SK-N-SH treated with all-trans-retinoic acid at 6 μM for 48 hours (cell line): ENCODE measurements at regions not wholly inside any gene's neighbourhood (a gene's known extent, or its start where the extent isn't known, plus 50 kb on each side); places are given as distances from the start of the nearest gene placed in this dataset.

Experiments used
- ARNTL ChIP-seq: fragments of 450-650 bp; formaldehyde crosslinking; IDR thresholded peaks from 2 replicates; pipeline ENCODE4 v1.5.0; 2020; ENCODE audit warnings: low read depth, mild to moderate bottlenecking, moderate library complexity, borderline replicate concordance
- CREB5 ChIP-seq: fragments of 250-450 bp; sonication (Bioruptor Pico); IDR thresholded peaks from 2 replicates; pipeline ENCODE4 v1.5.1; 2020; ENCODE audit warnings: low read depth, mild to moderate bottlenecking, moderate library complexity
- CSDC2 ChIP-seq: fragments of 250-450 bp; sonication (Bioruptor Pico); IDR thresholded peaks from 2 replicates; pipeline ENCODE4 v1.5.0; 2020; ENCODE audit warnings: mild to moderate bottlenecking, moderate library complexity
- CSRNP3 ChIP-seq: fragments of 250-450 bp; sonication (Bioruptor Pico); IDR thresholded peaks from 2 replicates; pipeline ENCODE4 v1.5.1; 2021; ENCODE audit warnings: mild to moderate bottlenecking, moderate library complexity
- PATZ1 ChIP-seq: fragments of 250-450 bp; sonication (Bioruptor Pico); IDR thresholded peaks from 2 replicates; pipeline ENCODE4 v1.8.0; 2020; ENCODE audit warnings: mild to moderate bottlenecking, moderate library complexity, borderline replicate concordance
- RARB ChIP-seq: fragments of 250-450 bp; sonication (Bioruptor Pico); IDR thresholded peaks from 2 replicates; pipeline ENCODE4 v1.8.0; 2021; ENCODE audit warnings: mild to moderate bottlenecking, moderate library complexity
- TCF4 ChIP-seq: fragments of 250-450 bp; sonication (Bioruptor Pico); IDR thresholded peaks from 2 replicates; pipeline ENCODE4 v1.8.0; 2021; ENCODE audit warnings: mild to moderate bottlenecking, moderate library complexity, borderline replicate concordance
- TSHZ2 ChIP-seq: fragments of 250-450 bp; sonication (Bioruptor Pico); IDR thresholded peaks from 2 replicates; pipeline ENCODE4 v1.5.0; 2020; ENCODE audit warnings: mild to moderate bottlenecking, moderate library complexity
- ZC3H10 ChIP-seq: fragments of 250-450 bp; sonication (Bioruptor Pico); IDR thresholded peaks from 2 replicates; pipeline ENCODE4 v1.5.1; 2021; ENCODE audit warnings: mild to moderate bottlenecking, moderate library complexity
- ZFP3 ChIP-seq: fragments of 250-450 bp; sonication (Bioruptor Pico); IDR thresholded peaks from 2 replicates; pipeline ENCODE4 v1.5.0; 2020; ENCODE audit warnings: mild to moderate bottlenecking, moderate library complexity
- ZNF8 ChIP-seq: fragments of 450-650 bp; formaldehyde crosslinking; IDR thresholded peaks from 2 replicates; pipeline ENCODE4 v1.5.0; 2020; ENCODE audit warnings: mild to moderate bottlenecking, moderate library complexity

- TF ChIP-seq ZNF8 (CRISPR knock-in tag) = no peak
- TF ChIP-seq RARB (CRISPR knock-in tag) = no peak
- TF ChIP-seq ARNTL = no peak
- no peak for TF ChIP-seq PATZ1 (CRISPR knock-in tag)
- no peak for TF ChIP-seq CREB5 (CRISPR knock-in tag)
- TF ChIP-seq CSRNP3 (CRISPR knock-in tag) = no peak
- TF ChIP-seq ZFP3 (CRISPR knock-in tag) = no peak
- TF ChIP-seq CSDC2 (CRISPR knock-in tag) = no peak
- TF ChIP-seq ZC3H10 (CRISPR knock-in tag) = no peak
- no peak for TF ChIP-seq TCF4 (CRISPR knock-in tag)
- TF ChIP-seq TSHZ2 (CRISPR knock-in tag) = no peak
Observed at GRCh38 chr12:67782573-67782972, 134.0 kb downstream of the DYRK2 start.
